Dendritic cell treated with granulocyte-macrophage colony-stimulating factor and Interleukin-4, amounts not matched to agents 40 ng/mL and 50 ng/mL, for 4 days (primary cell): ENCODE measurements at regions not wholly inside any gene's neighbourhood (a gene's known extent, or its start where the extent isn't known, plus 50 kb on each side); places are given as distances from the start of the nearest gene placed in this dataset.
"Not testable (repeated sequence)": the region's sequence is repeated elsewhere in the genome, so short reads cannot be mapped to it uniquely, and the experiment has no call there.

Experiments used
- H3K27ac Mint-ChIP-seq: one replicate; pipeline ENCODE4 v1.8.0; 2022; ENCODE audit warnings: mild to moderate bottlenecking, mixed read lengths
- H3K27me3 Mint-ChIP-seq: one replicate; pipeline ENCODE4 v1.8.0; 2022; ENCODE audit warnings: mild to moderate bottlenecking, mixed read lengths
- H3K36me3 Mint-ChIP-seq: one replicate; pipeline ENCODE4 v1.8.0; 2022; ENCODE audit warnings: low read depth, mixed read lengths
- H3K4me1 Mint-ChIP-seq: one replicate; pipeline ENCODE4 v1.8.0; 2022; ENCODE audit warnings: low read depth, mixed read lengths
- H3K4me3 Mint-ChIP-seq: one replicate; pipeline ENCODE4 v1.8.0; 2022; ENCODE audit warnings: mild to moderate bottlenecking, moderate library complexity, mixed read lengths
- H3K9me3 Mint-ChIP-seq: one replicate; pipeline ENCODE4 v1.8.0; 2022; ENCODE audit warnings: mixed read lengths
- intact Hi-C: fragments of 100-400 bp; cut with micrococcal nuclease; formaldehyde crosslinking; loops from one replicate; pipeline ENCODE4 v1.15.0; 2022

DNA sequence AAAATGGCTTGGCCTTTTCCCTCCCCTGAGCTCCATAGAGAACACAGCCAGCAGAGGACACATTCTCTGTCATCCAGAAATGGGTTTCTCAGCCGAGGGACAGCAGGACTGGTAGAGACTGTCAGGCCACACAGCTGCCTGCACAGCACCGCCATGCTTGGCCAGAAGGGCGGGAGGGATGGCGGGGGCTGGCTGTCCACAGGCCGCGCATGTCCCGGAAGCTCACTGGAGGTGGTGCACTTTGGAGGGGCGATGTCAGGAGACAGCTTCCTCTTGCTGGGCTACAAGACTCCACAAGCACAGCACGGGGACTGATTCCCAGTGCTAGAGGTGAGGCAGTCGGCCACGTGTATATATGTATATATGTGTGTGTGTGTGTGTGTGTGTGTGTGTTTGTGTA is 125.3 kb downstream of the GOLGA6L4 start:
- H3K36me3 Mint-ChIP-seq, H3K4me3 Mint-ChIP-seq, H3K27me3 Mint-ChIP-seq, H3K27ac Mint-ChIP-seq, H3K4me1 Mint-ChIP-seq, intact Hi-C loops, H3K9me3 Mint-ChIP-seq: not testable (repeated sequence)

DNA sequence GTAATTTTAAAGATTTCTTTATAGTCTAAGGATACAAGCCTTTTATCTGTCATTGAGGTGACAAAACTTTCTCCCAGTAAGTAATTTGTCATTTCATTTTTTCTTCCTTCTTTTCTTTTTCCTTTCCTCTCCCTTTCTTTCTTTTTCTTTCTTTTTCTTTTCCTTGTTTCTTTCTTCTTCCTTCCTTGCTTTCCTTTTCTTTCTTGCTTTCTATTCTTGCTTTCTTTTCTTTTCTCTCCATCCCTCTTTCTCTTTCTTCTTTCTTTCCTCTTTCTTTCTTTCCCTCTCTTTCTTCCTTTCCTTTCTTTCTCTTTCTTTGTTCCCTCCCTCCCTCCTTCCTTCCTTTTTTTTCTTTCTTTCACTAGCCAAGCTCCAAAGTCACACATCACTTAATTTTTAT is 148.8 kb downstream of the GOLGA6L4 start:
- H3K36me3 Mint-ChIP-seq, H3K4me1 Mint-ChIP-seq, H3K9me3 Mint-ChIP-seq, intact Hi-C loops, H3K27me3 Mint-ChIP-seq, H3K27ac Mint-ChIP-seq, H3K4me3 Mint-ChIP-seq: not testable (repeated sequence)

- Mint-ChIP-seq H3K36me3 (no peaks in the 10 kb centered on the region), H3K4me1 (no peaks in the 10 kb centered on the region), H3K4me3 (no peak overlapping the region), H3K27me3 (peaks cover 15% of the 10 kb centered on the region), H3K9me3 (no peaks in the 10 kb centered on the region), H3K27ac (no peak overlapping the region)
- intact Hi-C loops, result no loop called here
Measured at GRCh38 chr15:84387086-84387485, 151.5 kb downstream of the GOLGA6L4 start.

DNA sequence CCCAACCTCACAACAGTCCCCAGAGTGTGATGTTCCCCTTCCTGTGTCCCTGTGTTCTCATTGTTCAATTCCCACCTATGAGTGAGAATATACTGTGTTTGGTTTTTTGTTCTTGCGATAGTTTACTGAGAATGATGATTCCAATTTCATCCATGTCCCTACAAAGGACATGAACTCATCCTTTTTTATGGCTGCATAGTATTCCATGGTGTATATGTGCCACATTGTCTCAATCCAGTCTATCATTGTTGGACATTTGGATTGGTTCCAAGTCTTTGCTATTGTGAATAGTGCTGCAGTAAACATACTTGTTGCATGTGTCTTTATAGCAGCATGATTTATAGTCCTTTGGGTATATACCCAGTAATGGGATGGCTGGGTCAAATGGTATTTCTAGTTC is 152.6 kb downstream of the GOLGA6L4 start:
- intact Hi-C loops, H3K27ac Mint-ChIP-seq, H3K9me3 Mint-ChIP-seq, H3K36me3 Mint-ChIP-seq, H3K4me1 Mint-ChIP-seq, H3K4me3 Mint-ChIP-seq: not testable (repeated sequence)
- H3K27me3 Mint-ChIP-seq, result peaks cover 15% of the 10 kb centered on the region

GRCh38 chr15:84388638-84389037 is 153.1 kb downstream of the GOLGA6L4 start:
- intact Hi-C loops, H3K9me3 Mint-ChIP-seq, H3K4me3 Mint-ChIP-seq, H3K4me1 Mint-ChIP-seq, H3K36me3 Mint-ChIP-seq, H3K27ac Mint-ChIP-seq: not testable (repeated sequence)
- H3K27me3 Mint-ChIP-seq, result peaks cover 15% of the 10 kb centered on the region

GRCh38 chr15:84390324-84390723 is 154.8 kb downstream of the GOLGA6L4 start:
- H3K36me3 Mint-ChIP-seq, H3K4me1 Mint-ChIP-seq, H3K4me3 Mint-ChIP-seq, H3K9me3 Mint-ChIP-seq, intact Hi-C loops, H3K27ac Mint-ChIP-seq: not testable (repeated sequence)
- H3K27me3 Mint-ChIP-seq, result peaks cover 11% of the 10 kb centered on the region

DNA sequence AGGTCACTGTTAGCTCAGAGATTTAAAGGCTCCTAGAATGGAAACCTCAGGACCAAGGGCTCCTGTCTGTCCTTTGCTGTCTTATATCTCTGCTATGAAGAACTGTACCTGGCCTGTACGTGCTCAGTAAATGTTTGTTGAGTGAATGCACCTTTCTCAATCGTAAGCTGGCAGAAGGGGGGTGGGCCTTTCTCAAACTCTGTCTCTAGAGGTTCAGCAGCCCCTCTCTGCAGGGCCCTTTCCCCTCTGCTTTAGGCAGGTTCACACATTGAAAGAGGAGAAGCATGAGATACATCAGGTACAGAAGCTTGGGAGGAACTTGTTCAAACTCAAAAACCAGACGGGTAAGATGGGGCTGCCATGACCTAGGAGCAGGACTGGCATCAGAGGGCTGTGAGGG is 155.6 kb downstream of the GOLGA6L4 start:
- H3K4me1 Mint-ChIP-seq, result no peaks in the 10 kb centered on the region
- H3K36me3 Mint-ChIP-seq, result no peaks in the 10 kb centered on the region
- H3K27me3 Mint-ChIP-seq, result peaks cover 13% of the 10 kb centered on the region
- no peaks in the 10 kb centered on the region for H3K9me3 Mint-ChIP-seq
- intact Hi-C loops, result no loop called here
- H3K27ac Mint-ChIP-seq, result no peak overlapping the region
- no peak overlapping the region for H3K4me3 Mint-ChIP-seq

- H3K27ac Mint-ChIP-seq, H3K36me3 Mint-ChIP-seq, intact Hi-C loops, H3K9me3 Mint-ChIP-seq, H3K4me1 Mint-ChIP-seq, H3K4me3 Mint-ChIP-seq: not testable (repeated sequence)
- peaks cover 10% of the 10 kb centered on the region for H3K27me3 Mint-ChIP-seq
Measured at GRCh38 chr15:84392020-84392419, 156.4 kb downstream of the GOLGA6L4 start.

DNA sequence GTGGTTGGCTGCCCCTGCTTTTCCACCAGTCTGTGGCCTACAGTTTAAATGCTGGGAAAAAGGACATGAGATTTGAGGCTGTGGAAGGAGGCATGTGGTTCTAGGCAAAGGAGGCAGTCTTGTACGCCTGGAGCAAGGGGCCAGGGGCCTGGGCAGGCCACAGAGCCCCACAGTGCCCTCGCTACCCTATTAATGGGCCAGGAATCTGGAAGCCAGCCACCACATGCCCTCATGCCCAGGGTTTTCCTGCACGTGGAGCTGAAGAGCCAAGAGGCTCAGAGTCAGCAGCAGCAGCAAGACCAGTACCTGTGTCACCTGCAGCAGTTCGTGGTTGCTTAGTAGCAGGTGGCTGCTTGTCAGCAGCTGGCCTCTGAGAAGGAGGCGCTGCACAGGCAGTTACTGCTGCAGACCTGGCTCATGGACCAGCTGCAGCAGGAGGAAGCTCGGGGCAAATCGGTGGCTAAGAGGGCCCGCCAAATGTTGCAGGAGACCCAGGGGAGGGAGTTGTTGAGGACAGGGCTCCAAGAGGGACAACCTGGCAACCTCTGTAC is 157.9 kb downstream of the GOLGA6L4 start:
- intact Hi-C loops, H3K36me3 Mint-ChIP-seq, H3K4me3 Mint-ChIP-seq, H3K4me1 Mint-ChIP-seq, H3K27me3 Mint-ChIP-seq, H3K27ac Mint-ChIP-seq, H3K9me3 Mint-ChIP-seq: not testable (repeated sequence)

- H3K9me3 Mint-ChIP-seq, H3K27ac Mint-ChIP-seq, H3K27me3 Mint-ChIP-seq, H3K4me1 Mint-ChIP-seq, H3K36me3 Mint-ChIP-seq, intact Hi-C loops, H3K4me3 Mint-ChIP-seq: not testable (repeated sequence)
Measured at GRCh38 chr15:84393966-84394365, 158.4 kb downstream of the GOLGA6L4 start.

GRCh38 chr15:84395384-84395783 is 159.8 kb downstream of the GOLGA6L4 start:
- H3K9me3 Mint-ChIP-seq, H3K27me3 Mint-ChIP-seq, H3K4me1 Mint-ChIP-seq, H3K36me3 Mint-ChIP-seq, H3K27ac Mint-ChIP-seq, intact Hi-C loops, H3K4me3 Mint-ChIP-seq: not testable (repeated sequence)

- H3K9me3 Mint-ChIP-seq, H3K4me3 Mint-ChIP-seq, H3K36me3 Mint-ChIP-seq, H3K27ac Mint-ChIP-seq, H3K27me3 Mint-ChIP-seq, intact Hi-C loops, H3K4me1 Mint-ChIP-seq: not testable (repeated sequence)
Measured at GRCh38 chr15:84395881-84396280, 160.3 kb downstream of the GOLGA6L4 start.

- H3K27me3 Mint-ChIP-seq, H3K27ac Mint-ChIP-seq, H3K4me1 Mint-ChIP-seq, intact Hi-C loops, H3K9me3 Mint-ChIP-seq, H3K36me3 Mint-ChIP-seq, H3K4me3 Mint-ChIP-seq: not testable (repeated sequence)
Measured at GRCh38 chr15:84397066-84397465, 161.5 kb downstream of the GOLGA6L4 start.

DNA sequence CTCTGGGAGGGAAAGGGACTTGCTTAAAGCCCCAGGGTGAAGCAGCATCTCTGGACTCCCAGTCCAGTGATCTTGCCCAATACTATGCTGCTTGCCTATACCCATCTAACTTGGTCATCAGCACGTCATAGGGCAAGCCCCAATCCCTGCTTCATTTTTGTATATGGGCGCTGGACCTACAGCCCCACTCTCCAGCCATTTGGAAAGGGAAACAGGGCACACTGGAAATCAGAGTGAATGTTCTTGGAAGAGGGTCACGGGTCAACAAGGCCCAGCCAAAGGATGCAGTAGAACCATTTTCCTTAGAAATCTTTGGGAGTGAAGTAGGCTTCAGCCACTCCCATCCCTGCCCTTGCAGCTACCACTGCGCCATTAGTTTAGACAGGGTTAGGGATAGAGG is 162.5 kb downstream of the GOLGA6L4 start:
- H3K27ac Mint-ChIP-seq, H3K36me3 Mint-ChIP-seq, H3K4me1 Mint-ChIP-seq, H3K4me3 Mint-ChIP-seq, intact Hi-C loops, H3K27me3 Mint-ChIP-seq, H3K9me3 Mint-ChIP-seq: not testable (repeated sequence)

GRCh38 chr15:84398763-84399701 is 163.5 kb downstream of the GOLGA6L4 start:
- Mint-ChIP-seq H3K4me3 (no peak overlapping the region), H3K36me3 (no peaks in the 10 kb centered on the region), H3K4me1 (no peaks in the 10 kb centered on the region), H3K9me3 (no peaks in the 10 kb centered on the region), H3K27ac (no peak overlapping the region), H3K27me3 (peaks cover 1% of the 10 kb centered on the region)
- intact Hi-C loops, result no loop called here
